Liver (tissue), 8 donors: ENCODE measurements at regions not wholly inside any gene's neighbourhood (a gene's known extent, or its start where the extent isn't known, plus 50 kb on each side); places are given as distances from the start of the nearest gene placed in this dataset.

Experiments
- DNase-seq: peaks from one replicate; pipeline ENCODE4 v3.0.0-alpha.2; 2017; ENCODE audit warnings: low spot score
- H3K27ac ChIP-seq, 2 donors: one replicate each; pipeline ENCODE4 v1.7.0; 2013; ENCODE audit warnings: inconsistent platforms in 2 of 2, low read length in 2 of 2, control low read depth in 1 of 2, low read depth in 1 of 2, mild to moderate bottlenecking in 1 of 2
- H3K27me3 ChIP-seq, 4 donors: one replicate each; pipeline versions ENCODE4 v1.6.1 to v1.7.0; 2013; ENCODE audit warnings: low read length in 3 of 4, inconsistent platforms in 1 of 4, mild to moderate bottlenecking in 1 of 4, moderate library complexity in 1 of 4; ENCODE audit not compliant: control insufficient read depth in 4 of 4, insufficient read depth in 4 of 4
- H3K36me3 ChIP-seq, 4 donors: one replicate each; pipeline versions ENCODE4 v1.6.1 to v1.7.0; 2013; ENCODE audit warnings: low read length in 3 of 4, mild to moderate bottlenecking in 3 of 4, low read depth in 1 of 4, moderate library complexity in 1 of 4; ENCODE audit not compliant: control insufficient read depth in 4 of 4, insufficient read depth in 3 of 4
- H3K4me1 ChIP-seq, 4 donors: one replicate each; pipeline versions ENCODE4 v1.6.1 to v1.7.0; 2013; ENCODE audit warnings: low read length in 3 of 4, mild to moderate bottlenecking in 3 of 4, moderate library complexity in 1 of 4; ENCODE audit not compliant: control insufficient read depth in 4 of 4, insufficient read depth in 4 of 4
- H3K4me3 ChIP-seq, 3 donors: one replicate each; pipeline versions ENCODE4 v1.6.1 to v1.7.0; 2013; ENCODE audit warnings: low read length in 3 of 3, control low read depth in 1 of 3, low read depth in 1 of 3, mild to moderate bottlenecking in 1 of 3
- H3K9ac ChIP-seq, 2 donors: one replicate each; pipeline ENCODE4 v1.7.0; 2013; ENCODE audit warnings: low read length in 2 of 2, mild to moderate bottlenecking in 2 of 2, moderate library complexity in 2 of 2, control low read depth in 1 of 2, low read depth in 1 of 2
- H3K9me3 ChIP-seq, 4 donors: one replicate each; pipeline versions ENCODE4 v1.6.1 to v1.7.0; 2013; ENCODE audit warnings: low read length in 3 of 4; ENCODE audit not compliant: control insufficient read depth in 4 of 4
- ATF3 ChIP-seq: IDR thresholded peaks from 2 replicates; pipeline ENCODE4 v1.6.1; 2016; ENCODE audit warnings: antibody characterized with exemption
- CTCF ChIP-seq: fragments of 150-350 bp; IDR thresholded peaks from 2 replicates; pipeline ENCODE4 v1.5.1; 2017; ENCODE audit warnings: improper control_type of control experiment, low read depth, low read length; ENCODE audit not compliant: missing input control
- EGR1 ChIP-seq, 2 donors: IDR thresholded peaks; 2 replicates each; pipeline ENCODE4 v1.6.1; 2016 to 2018; ENCODE audit warnings: antibody characterized with exemption in 2 of 2, low read depth in 2 of 2
- FOXA1 ChIP-seq: IDR thresholded peaks from 2 replicates; pipeline ENCODE4 v1.6.1; 2016; ENCODE audit warnings: antibody characterized with exemption
- GABPA ChIP-seq, 2 donors: IDR thresholded peaks in 1 of 2; conservative IDR thresholded peaks in 1 of 2; 2 replicates each; pipeline ENCODE4 v1.6.1; 2016; ENCODE audit warnings: antibody characterized with exemption in 2 of 2, mild to moderate bottlenecking in 1 of 2, moderate library complexity in 1 of 2
- HNF4A ChIP-seq, 2 donors: conservative IDR thresholded peaks; 2 replicates each; pipeline ENCODE4 v1.6.1; 2016; ENCODE audit warnings: antibody characterized with exemption in 2 of 2, mild to moderate bottlenecking in 2 of 2
- HNF4G ChIP-seq: IDR thresholded peaks from 2 replicates; pipeline ENCODE4 v1.6.1; 2016; ENCODE audit warnings: antibody characterized with exemption
- JUND ChIP-seq, 2 donors: IDR thresholded peaks; 2 replicates each; pipeline ENCODE4 v1.6.1; 2016; ENCODE audit warnings: antibody characterized with exemption in 2 of 2
- MAX ChIP-seq: IDR thresholded peaks from 2 replicates; pipeline ENCODE4 v1.6.1; 2016; ENCODE audit warnings: antibody characterized with exemption
- NR2F2 ChIP-seq: IDR thresholded peaks from 2 replicates; pipeline ENCODE4 v1.6.1; 2016; ENCODE audit warnings: antibody characterized with exemption
- REST ChIP-seq: IDR thresholded peaks from 2 replicates; pipeline ENCODE4 v1.6.1; 2016; ENCODE audit warnings: antibody characterized with exemption, mild to moderate bottlenecking
- RXRA ChIP-seq, 2 donors: IDR thresholded peaks; 2 replicates each; pipeline ENCODE4 v1.6.1; 2017 to 2018; ENCODE audit warnings: antibody characterized with exemption in 2 of 2, mild to moderate bottlenecking in 1 of 2
- YY1 ChIP-seq: IDR thresholded peaks from 2 replicates; pipeline ENCODE4 v1.6.1; 2016; ENCODE audit warnings: antibody characterized with exemption, mild to moderate bottlenecking
- WGBS: extraction: QIAGEN DNeasy Blood & Tissue Kit; methylation state at CpG from one replicate; pipeline ENCODE4 v1.1.7; 2013; 5-methylcytosine and 5-hydroxymethylcytosine counted together
- TF ChIP-seq, protein P1 (sequence below): IDR thresholded peaks from 2 replicates; pipeline ENCODE4 v1.6.1; 2016; ENCODE audit warnings: antibody characterized with exemption
- donor health status: healthy.
- donor health status: healthy.
- donor health status: healthy.
- donor health status: healthy.
- donor health status: healthy.

GRCh38 chr17:79497777-79498348, 113.0 kb downstream of the RBFOX3 start:
- no peaks in the 10 kb centered on the region for H3K36me3 ChIP-seq
- H3K9me3 ChIP-seq, result peaks cover 0 to 3% (median under 1%) of the 10 kb centered on the region in 4 donors
- H3K9ac ChIP-seq, result no peak overlapping the region
- TF ChIP-seq ATF3, result no peak
- no peak for TF ChIP-seq RXRA (IDR thresholded peaks at IDR 0.05)
- TF ChIP-seq JUND (IDR thresholded peaks at IDR 0.05), result no peak
- TF ChIP-seq NR2F2, result no peak
- no peak for TF ChIP-seq CTCF
- TF ChIP-seq YY1, result no peak
- no peak for TF ChIP-seq MAX
- TF ChIP-seq HNF4A (conservative IDR thresholded peaks at IDR 0.05), result no peak
- H3K27me3 ChIP-seq, result peaks cover 0 to 2% (median 0%) of the 10 kb centered on the region in 4 donors
- H3K4me1 ChIP-seq, result no peaks in the 10 kb centered on the region
- WGBS, result 85% methylated on average over 4 of the region's 4 CpGs
- H3K4me3 ChIP-seq, result no peak overlapping the region
- no peak overlapping the region for H3K27ac ChIP-seq
- no peak for DNase-seq

DNA sequence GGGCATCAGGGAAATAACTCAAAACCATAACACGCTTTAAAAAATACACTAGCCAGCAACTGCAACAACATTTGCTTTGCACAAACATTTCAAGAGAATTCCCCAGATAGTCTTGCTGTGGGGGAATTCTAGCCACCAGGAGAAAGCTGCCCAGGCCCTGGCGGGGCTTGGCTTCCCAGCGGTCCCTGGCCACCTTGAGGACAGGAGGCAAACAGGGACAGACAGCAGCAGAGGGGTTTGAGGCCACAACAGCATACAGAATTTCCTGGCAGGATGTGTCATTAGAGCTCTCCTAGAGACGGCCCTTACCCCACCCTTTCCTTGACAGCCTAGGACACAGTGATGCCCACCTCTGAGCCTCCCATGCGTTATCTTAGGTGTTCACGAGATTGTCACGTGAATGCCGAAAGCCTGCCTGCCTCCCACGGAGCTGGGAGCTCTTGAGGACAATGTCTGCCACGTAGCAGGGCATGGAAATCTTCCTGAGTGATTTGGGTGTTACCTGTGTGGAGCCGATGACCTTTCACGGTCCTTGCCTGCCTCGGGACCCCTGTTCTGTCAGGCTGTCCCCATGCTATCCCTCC, 114.3 kb downstream of the RBFOX3 start:
- Histone ChIP-seq H3K9me3 (peaks cover 0 to 3% (median under 1%) of the 10 kb centered on the region in 4 donors), H3K4me1 (no peaks in the 10 kb centered on the region), H3K27ac (no peak overlapping the region), H3K9ac (no peak overlapping the region), H3K27me3 (peaks cover 0 to 2% (median 0%) of the 10 kb centered on the region in 4 donors), H3K4me3 (no peak overlapping the region), H3K36me3 (no peaks in the 10 kb centered on the region)
- no peak for DNase-seq
- 66% methylated on average over 13 of the region's 13 CpGs for whole genome bisulfite sequencing
- TF ChIP-seq GABPA (IDR thresholded peaks at IDR 0.05 in 1 of 2, conservative IDR thresholded peaks at IDR 0.05 in 1 of 2) (no peak), NR2F2 (no peak), HNF4G (no peak), FOXA1 (no peak), REST (no peak), CTCF (no peak), EGR1 (IDR thresholded peaks at IDR 0.05; ENCODE audit: low read depth in 2 of 2) (no peak), ATF3 (no peak)
- TF ChIP-seq, protein P1, sequence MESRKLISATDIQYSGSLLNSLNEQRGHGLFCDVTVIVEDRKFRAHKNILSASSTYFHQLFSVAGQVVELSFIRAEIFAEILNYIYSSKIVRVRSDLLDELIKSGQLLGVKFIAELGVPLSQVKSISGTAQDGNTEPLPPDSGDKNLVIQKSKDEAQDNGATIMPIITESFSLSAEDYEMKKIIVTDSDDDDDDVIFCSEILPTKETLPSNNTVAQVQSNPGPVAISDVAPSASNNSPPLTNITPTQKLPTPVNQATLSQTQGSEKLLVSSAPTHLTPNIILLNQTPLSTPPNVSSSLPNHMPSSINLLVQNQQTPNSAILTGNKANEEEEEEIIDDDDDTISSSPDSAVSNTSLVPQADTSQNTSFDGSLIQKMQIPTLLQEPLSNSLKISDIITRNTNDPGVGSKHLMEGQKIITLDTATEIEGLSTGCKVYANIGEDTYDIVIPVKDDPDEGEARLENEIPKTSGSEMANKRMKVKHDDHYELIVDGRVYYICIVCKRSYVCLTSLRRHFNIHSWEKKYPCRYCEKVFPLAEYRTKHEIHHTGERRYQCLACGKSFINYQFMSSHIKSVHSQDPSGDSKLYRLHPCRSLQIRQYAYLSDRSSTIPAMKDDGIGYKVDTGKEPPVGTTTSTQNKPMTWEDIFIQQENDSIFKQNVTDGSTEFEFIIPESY, result no peak
